ENCODE measurements at regions not wholly inside any gene's neighbourhood (a gene's known extent, or its start where the extent isn't known, plus 50 kb on each side); places are given as distances from the start of the nearest gene placed in this dataset.

GRCh38 chr13:58660826-58661225 lies 1029.3 kb downstream of the PCDH17 start:
- H3K4me3 ChIP-seq: no peak overlapping the region
- H3K9me3 ChIP-seq: no peaks in the 10 kb centered on the region
- no peaks in the 10 kb centered on the region for H3K27me3 ChIP-seq
- DNase-seq: no peak
- H3K4me1 ChIP-seq: no peaks in the 10 kb centered on the region
- no peaks in the 10 kb centered on the region for H3K36me3 ChIP-seq
- no peak overlapping the region for H3K27ac ChIP-seq
- intact Hi-C loops (cut with DNase I): no loop called here
- no peak for TF ChIP-seq POLR2AphosphoS5 (IDR thresholded peaks at IDR 0.05)
- TF ChIP-seq CTCF (IDR thresholded peaks at IDR 0.05): no peak
- TF ChIP-seq EP300 (IDR thresholded peaks at IDR 0.05): no peak
- TF ChIP-seq POLR2A (IDR thresholded peaks at IDR 0.05): no peak

GRCh38 chr13:58666331-58666730 lies 1034.8 kb downstream of the PCDH17 start:
- no peaks in the 10 kb centered on the region for H3K4me1 ChIP-seq
- H3K9me3 ChIP-seq: no peaks in the 10 kb centered on the region
- no peak for DNase-seq
- TF ChIP-seq CTCF (IDR thresholded peaks at IDR 0.05): no peak
- no peak for TF ChIP-seq EP300 (IDR thresholded peaks at IDR 0.05)
- no peak for TF ChIP-seq POLR2AphosphoS5 (IDR thresholded peaks at IDR 0.05)
- no peak for TF ChIP-seq POLR2A (IDR thresholded peaks at IDR 0.05)
- H3K27ac ChIP-seq: no peak overlapping the region
- WGBS, 2 donors: 19 to 53% methylated on average over 1 of the region's 1 CpG
- no peaks in the 10 kb centered on the region for H3K27me3 ChIP-seq
- no peak overlapping the region for H3K4me3 ChIP-seq
- intact Hi-C loops (cut with DNase I): no loop called here
- no peaks in the 10 kb centered on the region for H3K36me3 ChIP-seq

GRCh38 chr13:58667096-58667495 lies 1035.6 kb downstream of the PCDH17 start:
- DNase-seq: no peak
- TF ChIP-seq CTCF (IDR thresholded peaks at IDR 0.05) (no peak), POLR2AphosphoS5 (IDR thresholded peaks at IDR 0.05) (no peak), POLR2A (IDR thresholded peaks at IDR 0.05) (no peak), EP300 (IDR thresholded peaks at IDR 0.05) (no peak)
- WGBS, 2 donors: 79 to 86% methylated on average over 2 of the region's 2 CpGs
- no peak overlapping the region for H3K4me3 ChIP-seq
- H3K36me3 ChIP-seq: no peaks in the 10 kb centered on the region
- no peak overlapping the region for H3K27ac ChIP-seq
- H3K27me3 ChIP-seq: no peaks in the 10 kb centered on the region
- no peaks in the 10 kb centered on the region for H3K9me3 ChIP-seq
- no peaks in the 10 kb centered on the region for H3K4me1 ChIP-seq
- intact Hi-C loops (cut with DNase I): no loop called here

GRCh38 chr13:58680115-58680514 lies 1048.6 kb downstream of the PCDH17 start:
- no peaks in the 10 kb centered on the region for H3K4me1 ChIP-seq
- intact Hi-C loops (cut with DNase I): no loop called here
- no peak for DNase-seq
- no peak overlapping the region for H3K4me3 ChIP-seq
- H3K27me3 ChIP-seq: no peaks in the 10 kb centered on the region
- no peaks in the 10 kb centered on the region for H3K36me3 ChIP-seq
- 28 to 47% methylated on average over 4 of the region's 4 CpGs for WGBS, 2 donors
- TF ChIP-seq EP300 (IDR thresholded peaks at IDR 0.05) (no peak), CTCF (IDR thresholded peaks at IDR 0.05) (no peak), POLR2A (IDR thresholded peaks at IDR 0.05) (no peak), POLR2AphosphoS5 (IDR thresholded peaks at IDR 0.05) (no peak)
- no peaks in the 10 kb centered on the region for H3K9me3 ChIP-seq
- H3K27ac ChIP-seq: no peak overlapping the region

- H3K27me3 ChIP-seq: no peaks in the 10 kb centered on the region
- no peaks in the 10 kb centered on the region for H3K9me3 ChIP-seq
- 87 to 92% methylated on average over 4 of the region's 4 CpGs for WGBS, 2 donors
These were observed 1051.1 kb downstream of the PCDH17 start for GRCh38 chr13:58682616-58683015.

More at GRCh38 chr13:58682616-58683015, 1051.1 kb downstream of the PCDH17 start:
- no peaks in the 10 kb centered on the region for H3K4me1 ChIP-seq
- no peak for DNase-seq
- H3K27ac ChIP-seq: no peak overlapping the region
- intact Hi-C loops (cut with DNase I): no loop called here
- no peak overlapping the region for H3K4me3 ChIP-seq
- no peaks in the 10 kb centered on the region for H3K36me3 ChIP-seq
- TF ChIP-seq EP300 (IDR thresholded peaks at IDR 0.05): no peak
- TF ChIP-seq POLR2A (IDR thresholded peaks at IDR 0.05): no peak
- TF ChIP-seq CTCF (IDR thresholded peaks at IDR 0.05): no peak
- no peak for TF ChIP-seq POLR2AphosphoS5 (IDR thresholded peaks at IDR 0.05)

All from sigmoid colon (tissue), 6 donors.